ENCODE measurements at regions not wholly inside any gene's neighbourhood (a gene's known extent, or its start where the extent isn't known, plus 50 kb on each side); places are given as distances from the start of the nearest gene placed in this dataset.

DNA sequence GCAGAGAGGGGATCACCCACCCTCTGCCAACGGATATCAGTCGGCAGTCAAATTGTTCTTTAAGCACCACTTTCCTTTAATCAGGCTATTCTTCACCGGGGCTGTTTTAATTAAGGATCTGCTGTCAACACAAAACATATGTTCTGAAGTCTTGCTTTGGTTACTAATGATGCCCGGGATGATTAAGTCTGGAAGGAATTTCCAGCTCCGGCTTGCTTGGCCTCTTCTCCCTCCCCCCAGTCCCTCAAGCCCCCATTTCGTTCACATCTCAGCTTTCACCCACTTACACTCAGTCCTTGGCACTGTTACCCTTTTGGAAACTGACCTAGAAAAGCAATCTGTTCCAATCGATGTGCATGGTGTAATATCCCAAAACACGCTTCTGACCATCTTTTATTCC, 74.7 kb downstream of the MSX2 start:
- H4K8ac ChIP-seq (ENCODE audit: low read depth in 2 of 2, low read length in 2 of 2), result no peak overlapping the region
- 4% methylated on average over 4 of the region's 8 CpGs; no CpG with 5 or more reads in 1 of the 2 experiments for WGBS, 2 experiments (ENCODE audit: extremely low coverage in 2 of 2, insufficient read length in 1 of 2)
- no peak overlapping the region for H3K23ac ChIP-seq (ENCODE audit: low read depth, low read length)
- no peak overlapping the region for H2BK20ac ChIP-seq (ENCODE audit: low read depth, low read length)
- dilution Hi-C loops (cut with HindIII; ENCODE audit: low sequenced_read_pairs, unreplicated experiment) (no loop called here), intact Hi-C loops (cut with micrococcal nuclease) (loop anchor here (10.0 kb wide), 1 partner anchor 136 kb away; no protein-coding TSS in a partner anchor), in situ Hi-C loops (cut with MboI; ENCODE audit: low sequenced_read_pairs) (loop anchor here (5.0 kb wide), 1 partner anchor 382 kb away; no protein-coding TSS in a partner anchor)
- H3K36me3 ChIP-seq (ENCODE audit: control insufficient read depth, insufficient read depth, low read length), result no peaks in the 10 kb centered on the region
- H3K4me2 ChIP-seq (ENCODE audit: low read depth, low read length), result peak overlapping the region; percentile 74; the same call in 1 of the 2 replicates
- H3K27ac ChIP-seq (ENCODE audit: insufficient read depth, low read length), result peak overlapping the region; percentile 36; the same call in 1 of the 2 replicates
- DNase-seq, result no peak
- no peak overlapping the region for H2AK9ac ChIP-seq (replicated peaks; ENCODE audit: low read depth, low read length, poor library complexity)
- no peaks in the 10 kb centered on the region for H3K9me1 ChIP-seq (ENCODE audit: insufficient read depth, low read length)
- peaks cover 2% of the 10 kb centered on the region; the same call in 1 of the 2 replicates for H3K9me3 ChIP-seq (ENCODE audit: control insufficient read depth, insufficient read depth, low read length)
- H4K5ac ChIP-seq (ENCODE audit: low read depth, low read length), result no peak overlapping the region; the same call in 1 of the 2 replicates
- CTCF ChIA-PET, result interaction anchor here (1.0 kb wide), 1 partner anchor 379 kb away, joined by 3 read pairs; no protein-coding TSS in a partner anchor
- no peak overlapping the region for H2AK5ac ChIP-seq (ENCODE audit: low read depth, low read length)
- no TSS peak for BruUV-seq (replicated peaks)
- H2BK120ac ChIP-seq (ENCODE audit: low read depth, low read length), result no peak overlapping the region
- no peak overlapping the region for H3K4me3 ChIP-seq (ENCODE audit: insufficient read depth, low read depth, low read length)
- H2BK5ac ChIP-seq (ENCODE audit: low read depth, low read length, poor library complexity, severe bottlenecking), result no peak overlapping the region
- H3K18ac ChIP-seq (ENCODE audit: low read depth, low read length), result peak overlapping the region; percentile 64; the same call in 1 of the 2 replicates
- no peak overlapping the region for H3K4ac ChIP-seq (ENCODE audit: low read depth, low read length)
- no peak overlapping the region for H3K9ac ChIP-seq (ENCODE audit: low read depth, low read length)
- peaks cover 5% of the 10 kb centered on the region; the same call in 1 of the 2 replicates for H3K4me1 ChIP-seq (ENCODE audit: control insufficient read depth, insufficient read depth, low read length)
- peak; percentile 73 for ATAC-seq (ENCODE audit: low read depth)
- no peak overlapping the region for H2AFZ ChIP-seq (replicated peaks; ENCODE audit: low read length, poor library complexity)
- no peak overlapping the region for H2BK15ac ChIP-seq (ENCODE audit: low read depth, low read length)
- no peaks in the 10 kb centered on the region for H4K20me1 ChIP-seq (ENCODE audit: insufficient read depth, low read length)
- H3K79me1 ChIP-seq (ENCODE audit: low read depth in 1 of 2, low read length in 2 of 2), result no peaks in the 10 kb centered on the region
- no peak overlapping the region for H3K14ac ChIP-seq (replicated peaks; ENCODE audit: low read depth, low read length)
- TF ChIP-seq MXI1 (IDR thresholded peaks at IDR 0.05; ENCODE audit: borderline replicate concordance, low read depth, low read length) (no peak), POLR2A (IDR thresholded peaks at IDR 0.05; ENCODE audit: low read depth, low read length) (no peak), SMC3 (IDR thresholded peaks at IDR 0.05; ENCODE audit: low read depth, low read length) (no peak), BHLHE40 (IDR thresholded peaks at IDR 0.05; ENCODE audit: low read depth, low read length) (no peak), CHD1 (IDR thresholded peaks at IDR 0.05; ENCODE audit: low read depth, low read length) (no peak), RAD21 (IDR thresholded peaks at IDR 0.05; ENCODE audit: low read length) (no peak), RFX5 (IDR thresholded peaks at IDR 0.05; ENCODE audit: low read depth, low read length) (no peak), RCOR1 (IDR thresholded peaks at IDR 0.05; ENCODE audit: insufficient replicate concordance, low read length) (no peak), MAFK (IDR thresholded peaks at IDR 0.05; ENCODE audit: low read depth, low read length) (no peak)
- TF ChIP-seq, protein P1, sequence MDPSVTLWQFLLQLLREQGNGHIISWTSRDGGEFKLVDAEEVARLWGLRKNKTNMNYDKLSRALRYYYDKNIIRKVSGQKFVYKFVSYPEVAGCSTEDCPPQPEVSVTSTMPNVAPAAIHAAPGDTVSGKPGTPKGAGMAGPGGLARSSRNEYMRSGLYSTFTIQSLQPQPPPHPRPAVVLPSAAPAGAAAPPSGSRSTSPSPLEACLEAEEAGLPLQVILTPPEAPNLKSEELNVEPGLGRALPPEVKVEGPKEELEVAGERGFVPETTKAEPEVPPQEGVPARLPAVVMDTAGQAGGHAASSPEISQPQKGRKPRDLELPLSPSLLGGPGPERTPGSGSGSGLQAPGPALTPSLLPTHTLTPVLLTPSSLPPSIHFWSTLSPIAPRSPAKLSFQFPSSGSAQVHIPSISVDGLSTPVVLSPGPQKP (IDR thresholded peaks at IDR 0.05; ENCODE audit: borderline replicate concordance, low read depth, low read length), result no peak
- TF ChIP-seq, protein P2, sequence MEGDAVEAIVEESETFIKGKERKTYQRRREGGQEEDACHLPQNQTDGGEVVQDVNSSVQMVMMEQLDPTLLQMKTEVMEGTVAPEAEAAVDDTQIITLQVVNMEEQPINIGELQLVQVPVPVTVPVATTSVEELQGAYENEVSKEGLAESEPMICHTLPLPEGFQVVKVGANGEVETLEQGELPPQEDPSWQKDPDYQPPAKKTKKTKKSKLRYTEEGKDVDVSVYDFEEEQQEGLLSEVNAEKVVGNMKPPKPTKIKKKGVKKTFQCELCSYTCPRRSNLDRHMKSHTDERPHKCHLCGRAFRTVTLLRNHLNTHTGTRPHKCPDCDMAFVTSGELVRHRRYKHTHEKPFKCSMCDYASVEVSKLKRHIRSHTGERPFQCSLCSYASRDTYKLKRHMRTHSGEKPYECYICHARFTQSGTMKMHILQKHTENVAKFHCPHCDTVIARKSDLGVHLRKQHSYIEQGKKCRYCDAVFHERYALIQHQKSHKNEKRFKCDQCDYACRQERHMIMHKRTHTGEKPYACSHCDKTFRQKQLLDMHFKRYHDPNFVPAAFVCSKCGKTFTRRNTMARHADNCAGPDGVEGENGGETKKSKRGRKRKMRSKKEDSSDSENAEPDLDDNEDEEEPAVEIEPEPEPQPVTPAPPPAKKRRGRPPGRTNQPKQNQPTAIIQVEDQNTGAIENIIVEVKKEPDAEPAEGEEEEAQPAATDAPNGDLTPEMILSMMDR (conservative IDR thresholded peaks at IDR 0.05; ENCODE audit: low read depth, low read length), result no peak
- TF ChIP-seq, protein P3, sequence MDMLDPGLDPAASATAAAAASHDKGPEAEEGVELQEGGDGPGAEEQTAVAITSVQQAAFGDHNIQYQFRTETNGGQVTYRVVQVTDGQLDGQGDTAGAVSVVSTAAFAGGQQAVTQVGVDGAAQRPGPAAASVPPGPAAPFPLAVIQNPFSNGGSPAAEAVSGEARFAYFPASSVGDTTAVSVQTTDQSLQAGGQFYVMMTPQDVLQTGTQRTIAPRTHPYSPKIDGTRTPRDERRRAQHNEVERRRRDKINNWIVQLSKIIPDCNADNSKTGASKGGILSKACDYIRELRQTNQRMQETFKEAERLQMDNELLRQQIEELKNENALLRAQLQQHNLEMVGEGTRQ (IDR thresholded peaks at IDR 0.05; ENCODE audit: low read depth, low read length), result no peak
- POLR2A ChIA-PET (ENCODE audit: unreplicated experiment), result no interaction called here
- H4K91ac ChIP-seq (ENCODE audit: insufficient read depth, low read depth, low read length), result no peak overlapping the region
- H3K27me3 ChIP-seq (ENCODE audit: control insufficient read depth, insufficient read depth, low read length), result peaks cover 6% of the 10 kb centered on the region
- H3K56ac ChIP-seq (ENCODE audit: extremely low read depth, insufficient read depth, low read length), result no peak overlapping the region; the same call in 1 of the 2 replicates
